CD4-positive, alpha-beta T cell (primary cell): ENCODE measurements at regions not wholly inside any gene's neighbourhood (a gene's known extent, or its start where the extent isn't known, plus 50 kb on each side); places are given as distances from the start of the nearest gene placed in this dataset.

Experiments used
- ATAC-seq: fragments of 200-7000 bp; cut with Tn5 transposase; one replicate; pipeline ENCODE4 v1.10.0; 2022; ENCODE audit warnings: mild to moderate bottlenecking; ENCODE audit not compliant: poor library complexity
- CTCF ChIA-PET: fragments of 350-600 bp; sonication (Branson Sonifier 250); formaldehyde crosslinking; loops from one replicate; lab custom pipeline; 2021; ENCODE audit warnings: antibody characterized with exemption, inconsistent platforms; lab: Charles Lee
- POLR2A ChIA-PET: fragments of 350-600 bp; sonication (Branson Sonifier 250); formaldehyde crosslinking; loops from one replicate; lab custom pipeline; 2021; ENCODE audit warnings: antibody characterized with exemption, inconsistent platforms; lab: Charles Lee
- DNase-seq, 14 experiments: peaks; one replicate each; pipeline ENCODE4 v3.0.0-alpha.2; 2013 to 2020; ENCODE audit warnings: mixed read lengths in 2 of 14
- H3K27ac ChIP-seq, 2 donors: one replicate each; pipeline versions ENCODE4 v1.5.1 to v1.7.0; 2013; ENCODE audit warnings: low read length in 2 of 2, low read depth in 1 of 2, mild to moderate bottlenecking in 1 of 2
- H3K27me3 ChIP-seq, 2 experiments: 1 replicate in 1 of 2; 2 replicates in 1 of 2; pipeline versions ENCODE4 v1.6.1 to v1.7.0; 2013; ENCODE audit warnings: low read length in 2 of 2, control low read depth in 1 of 2, mild to moderate bottlenecking in 1 of 2, moderate library complexity in 1 of 2; ENCODE audit not compliant: insufficient read depth in 2 of 2, control insufficient read depth in 1 of 2
- H3K36me3 ChIP-seq: one replicate; pipeline ENCODE4 v1.6.1; 2013; ENCODE audit warnings: low read length, control low read depth; ENCODE audit not compliant: insufficient read depth
- H3K4me1 ChIP-seq: one replicate; pipeline ENCODE4 v1.6.1; 2013; ENCODE audit warnings: low read length, control low read depth; ENCODE audit not compliant: insufficient read depth
- H3K4me3 ChIP-seq: one replicate; pipeline ENCODE4 v1.5.1; 2013; ENCODE audit warnings: mild to moderate bottlenecking, low read length, moderate library complexity
- H3K9me3 ChIP-seq, 2 experiments: 1 replicate in 1 of 2; 2 replicates in 1 of 2; pipeline versions ENCODE4 v1.6.1 to v1.7.0; 2013; ENCODE audit warnings: low read length in 2 of 2, mild to moderate bottlenecking in 2 of 2, control low read depth in 1 of 2, moderate library complexity in 1 of 2; ENCODE audit not compliant: control insufficient read depth in 1 of 2, insufficient read depth in 1 of 2
- H3K27ac Mint-ChIP-seq: one replicate; pipeline ENCODE4 v1.8.0; 2020; ENCODE audit warnings: mixed read lengths
- H3K27me3 Mint-ChIP-seq: one replicate; pipeline ENCODE4 v1.8.0; 2021; ENCODE audit warnings: mixed read lengths
- H3K36me3 Mint-ChIP-seq: one replicate; pipeline ENCODE4 v1.8.0; 2021; ENCODE audit warnings: low read depth, mixed read lengths
- H3K4me1 Mint-ChIP-seq: one replicate; pipeline ENCODE4 v1.8.0; 2021; ENCODE audit warnings: low read depth, mixed read lengths
- H3K4me3 Mint-ChIP-seq: one replicate; pipeline ENCODE4 v1.8.0; 2020; ENCODE audit warnings: mild to moderate bottlenecking, mixed read lengths
- H3K9me3 Mint-ChIP-seq: one replicate; pipeline ENCODE4 v1.8.0; 2020; ENCODE audit warnings: mixed read lengths
- CTCF ChIP-seq: fragments of 200-600 bp; IDR thresholded peaks from one replicate; pipeline ENCODE4 v1.8.0; 2022; ENCODE audit warnings: antibody characterized with exemption, mild to moderate bottlenecking
- intact Hi-C, 2 experiments: fragments of 100-400 bp; cut with DNase I in 1 of 2; cut with micrococcal nuclease in 1 of 2; formaldehyde crosslinking; loops; one replicate each; pipeline versions ENCODE4 v1.15.1 to v1.9.0; 2023 to 2025; cut with DNase I, micrococcal nuclease

- ChIA-PET POLR2A (no interaction called here), CTCF (no interaction called here)
- Mint-ChIP-seq H3K27ac (no peak overlapping the region), H3K4me1 (no peaks in the 10 kb centered on the region), H3K36me3 (no peaks in the 10 kb centered on the region), H3K9me3 (peaks cover 17% of the 10 kb centered on the region), H3K4me3 (no peak overlapping the region), H3K27me3 (no peaks in the 10 kb centered on the region)
- intact Hi-C loops = no loop called here
- DNase-seq = no peak
- ATAC-seq = no peak
- no peaks in the 10 kb centered on the region for H3K4me1 ChIP-seq
- H3K27ac ChIP-seq = no peak overlapping the region
- no peak overlapping the region for H3K4me3 ChIP-seq
- no peaks in the 10 kb centered on the region for H3K9me3 ChIP-seq
- no peak for TF ChIP-seq CTCF
- H3K27me3 ChIP-seq = no peaks in the 10 kb centered on the region
- H3K36me3 ChIP-seq = no peaks in the 10 kb centered on the region
These were observed 213.3 kb downstream of the GABRG1 start for GRCh38 chr4:45910511-45910910.

GRCh38 chr4:45897946-45898585 is 225.8 kb downstream of the GABRG1 start:
- H3K36me3 ChIP-seq = no peaks in the 10 kb centered on the region
- H3K27ac ChIP-seq = no peak overlapping the region
- no peak overlapping the region for H3K27ac Mint-ChIP-seq
- H3K4me3 Mint-ChIP-seq = no peak overlapping the region
- ChIA-PET POLR2A (no interaction called here), CTCF (no interaction called here)
- no peaks in the 10 kb centered on the region for H3K36me3 Mint-ChIP-seq
- peaks cover 0 to 4% of the 10 kb centered on the region in 2 experiments for H3K9me3 ChIP-seq
- H3K4me1 Mint-ChIP-seq = no peaks in the 10 kb centered on the region
- no peaks in the 10 kb centered on the region for H3K27me3 ChIP-seq
- H3K4me3 ChIP-seq = no peak overlapping the region
- no peaks in the 10 kb centered on the region for H3K27me3 Mint-ChIP-seq
- TF ChIP-seq CTCF = no peak
- no peak for ATAC-seq
- H3K4me1 ChIP-seq = no peaks in the 10 kb centered on the region
- DNase-seq = no peak
- intact Hi-C loops = no loop called here
- H3K9me3 Mint-ChIP-seq = peaks cover 10% of the 10 kb centered on the region

- no peak for DNase-seq
- Mint-ChIP-seq H3K36me3 (no peaks in the 10 kb centered on the region), H3K4me3 (no peak overlapping the region), H3K4me1 (no peaks in the 10 kb centered on the region), H3K27me3 (no peaks in the 10 kb centered on the region), H3K9me3 (peaks cover 27% of the 10 kb centered on the region), H3K27ac (no peak overlapping the region)
- Histone ChIP-seq H3K27ac (no peak overlapping the region), H3K36me3 (no peaks in the 10 kb centered on the region), H3K27me3 (no peaks in the 10 kb centered on the region), H3K4me1 (no peaks in the 10 kb centered on the region), H3K9me3 (no peaks in the 10 kb centered on the region), H3K4me3 (no peak overlapping the region)
- intact Hi-C loops = no loop called here
- ATAC-seq = no peak
- TF ChIP-seq CTCF = no peak
- POLR2A ChIA-PET = no interaction called here
- CTCF ChIA-PET = no interaction called here
These were observed 240.4 kb downstream of the GABRG1 start for GRCh38 chr4:45883421-45883820.
